ENCODE measurements at regions not wholly inside any gene's neighbourhood (a gene's known extent, or its start where the extent isn't known, plus 50 kb on each side); places are given as distances from the start of the nearest gene placed in this dataset.

DNA sequence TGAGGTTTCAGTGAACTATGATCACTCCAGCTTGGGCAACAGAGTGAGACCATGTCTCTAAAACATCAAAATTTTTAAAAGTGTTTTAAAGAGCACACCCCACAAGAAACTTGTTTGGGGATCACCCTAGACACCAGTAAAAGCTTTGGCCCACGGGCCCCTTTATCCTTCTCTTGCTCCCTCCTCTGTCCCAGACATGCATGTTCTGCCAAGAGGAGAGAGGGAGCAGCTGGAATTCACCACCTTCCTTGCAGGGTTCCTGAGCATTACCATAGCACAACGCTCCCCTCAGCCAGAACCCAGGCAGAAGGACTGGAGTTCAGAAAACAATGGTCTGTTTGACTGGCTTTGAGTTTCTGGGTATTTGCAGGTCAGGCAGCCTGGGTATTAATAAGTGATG is 214.3 kb upstream of the CDH5 start:
- Histone ChIP-seq H2BK5ac (ENCODE audit: low read depth, low read length, poor library complexity, severe bottlenecking) (peak overlapping the region; percentile 88), H3K79me1 (ENCODE audit: low read depth in 1 of 2, low read length in 2 of 2) (no peaks in the 10 kb centered on the region), H3K27me3 (ENCODE audit: control insufficient read depth, insufficient read depth, low read length) (no peaks in the 10 kb centered on the region), H2BK120ac (ENCODE audit: low read depth, low read length) (peak overlapping the region; percentile 100), H4K91ac (ENCODE audit: insufficient read depth, low read depth, low read length) (peak overlapping the region; percentile 96), H3K18ac (ENCODE audit: low read depth, low read length) (peak overlapping the region; percentile 86), H4K20me1 (ENCODE audit: insufficient read depth, low read length) (no peaks in the 10 kb centered on the region), H3K9me1 (ENCODE audit: insufficient read depth, low read length) (peaks cover 27% of the 10 kb centered on the region), H3K23ac (ENCODE audit: low read depth, low read length) (peak overlapping the region; percentile 89), H2AK5ac (ENCODE audit: low read depth, low read length) (peak overlapping the region; percentile 100), H3K4me1 (ENCODE audit: control insufficient read depth, insufficient read depth, low read length) (peaks cover 30% of the 10 kb centered on the region), H2BK15ac (ENCODE audit: low read depth, low read length) (peak overlapping the region; percentile 97; the same call in 2 of the 3 replicates), H3K4me2 (ENCODE audit: low read depth, low read length) (no peak overlapping the region; the same call in 1 of the 2 replicates), H4K8ac (ENCODE audit: low read depth in 2 of 2, low read length in 2 of 2) (peak overlapping the region; percentile 83 to 87), H3K14ac (replicated peaks; ENCODE audit: low read depth, low read length) (peak overlapping the region; percentile 92), H3K4ac (ENCODE audit: low read depth, low read length) (peak overlapping the region; percentile 99), H2AFZ (replicated peaks; ENCODE audit: low read length, poor library complexity) (peak overlapping the region; percentile 38), H3K9me3 (ENCODE audit: control insufficient read depth, insufficient read depth, low read length) (no peaks in the 10 kb centered on the region), H3K27ac (ENCODE audit: insufficient read depth, low read length) (peak overlapping the region; percentile 98), H3K36me3 (ENCODE audit: control insufficient read depth, insufficient read depth, low read length) (no peaks in the 10 kb centered on the region), H2AK9ac (replicated peaks; ENCODE audit: low read depth, low read length, poor library complexity) (peak overlapping the region; percentile 73), H3K4me3 (ENCODE audit: insufficient read depth, low read depth, low read length) (no peak overlapping the region), H4K5ac (ENCODE audit: low read depth, low read length) (peak overlapping the region; percentile 84), H3K9ac (ENCODE audit: low read depth, low read length) (peak overlapping the region; percentile 31), H3K56ac (ENCODE audit: extremely low read depth, insufficient read depth, low read length) (peak overlapping the region; percentile 80), H2BK20ac (ENCODE audit: low read depth, low read length) (peak overlapping the region; percentile 99)
- TF ChIP-seq RAD21 (IDR thresholded peaks at IDR 0.05; ENCODE audit: low read length): no peak
- no peak for TF ChIP-seq MXI1 (IDR thresholded peaks at IDR 0.05; ENCODE audit: borderline replicate concordance, low read depth, low read length)
- no peak for TF ChIP-seq SMC3 (IDR thresholded peaks at IDR 0.05; ENCODE audit: low read depth, low read length)
- TF ChIP-seq BHLHE40 (IDR thresholded peaks at IDR 0.05; ENCODE audit: low read depth, low read length): no peak
- no peak for TF ChIP-seq RCOR1 (IDR thresholded peaks at IDR 0.05; ENCODE audit: insufficient replicate concordance, low read length)
- POLR2A ChIA-PET (ENCODE audit: unreplicated experiment): interaction anchor here (0.6 to 1.4 kb wide), 3 partner anchors 22 to 1028 kb away, joined by 3 to 5 read pairs (median 3); no protein-coding TSS in a partner anchor
- in situ Hi-C loops (cut with MboI; ENCODE audit: low sequenced_read_pairs) (no loop called here), dilution Hi-C loops (cut with HindIII; ENCODE audit: low sequenced_read_pairs, unreplicated experiment) (no loop called here), intact Hi-C loops (cut with micrococcal nuclease) (loop anchor here (2.0 to 10.0 kb wide), 6 partner anchors 21 to 1029 kb away; partner anchors contain the start of gene CDH11)
- CTCF ChIA-PET: interaction anchor here (1.0 to 1.7 kb wide), 2 partner anchors 11 to 115 kb away, joined by 3 to 6 read pairs; no protein-coding TSS in a partner anchor
- peak; percentile 1; the same call in 1 of the 2 replicates for ATAC-seq (ENCODE audit: low read depth)
- BruUV-seq (replicated peaks): no TSS peak
- DNase-seq: peak; percentile 15
- no CpG with 5 or more reads among the region's 2 CpGs for WGBS, 2 experiments (ENCODE audit: extremely low coverage in 2 of 2, insufficient read length in 1 of 2)
